ENCODE measurements at regions not wholly inside any gene's neighbourhood (a gene's known extent, or its start where the extent isn't known, plus 50 kb on each side); places are given as distances from the start of the nearest gene placed in this dataset.

GRCh38 chr6:150696190-150696589, 96.5 kb downstream of the PLEKHG1 start:
- no peak for TF ChIP-seq CTCF (IDR thresholded peaks at IDR 0.05)
- no peak for TF ChIP-seq ZFX (IDR thresholded peaks at IDR 0.05; ENCODE audit: borderline replicate concordance)
